ENCODE measurements at regions not wholly inside any gene's neighbourhood (a gene's known extent, or its start where the extent isn't known, plus 50 kb on each side); places are given as distances from the start of the nearest gene placed in this dataset.
"Not testable (repeated sequence)": the region's sequence is repeated elsewhere in the genome, so short reads cannot be mapped to it uniquely, and the experiment has no call there.

GRCh38 chr5:105868038-105868780, 1802.5 kb downstream of the EFNA5 start:
- no peak overlapping the region for H3K27ac ChIP-seq
- DNase-seq (ENCODE audit: low read depth, low spot score), result no peak

- no peak for DNase-seq (ENCODE audit: low read depth, low spot score)
- no peak overlapping the region for H3K27ac ChIP-seq
Measured at GRCh38 chr5:105865834-105866233, 1804.9 kb downstream of the EFNA5 start.

DNA sequence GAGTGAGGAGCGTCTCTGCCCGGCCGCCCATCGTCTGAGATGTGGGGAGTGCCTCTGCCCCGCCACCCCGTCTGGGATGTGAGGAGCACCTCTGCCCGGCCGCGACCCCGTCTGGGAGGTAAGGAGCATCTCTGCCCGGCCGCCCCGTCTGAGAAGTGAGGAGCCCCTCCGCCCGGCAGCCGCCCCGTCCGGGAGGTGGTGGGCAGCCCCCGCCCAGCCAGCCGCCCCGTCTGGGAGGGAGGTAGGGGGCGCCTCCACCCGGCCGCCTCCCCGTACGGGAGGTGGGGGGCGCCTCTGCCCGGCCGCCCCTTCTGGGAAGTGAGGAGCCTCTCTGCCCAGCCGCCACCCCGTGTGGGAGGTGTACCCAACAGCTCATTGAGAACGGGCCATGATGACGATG, 1811.4 kb downstream of the EFNA5 start:
- not testable (repeated sequence) for DNase-seq (ENCODE audit: low read depth, low spot score); H3K27ac ChIP-seq

GRCh38 chr5:105849701-105850100, 1821.0 kb downstream of the EFNA5 start:
- DNase-seq (ENCODE audit: low read depth, low spot score), result no peak
- H3K27ac ChIP-seq, result no peak overlapping the region

DNA sequence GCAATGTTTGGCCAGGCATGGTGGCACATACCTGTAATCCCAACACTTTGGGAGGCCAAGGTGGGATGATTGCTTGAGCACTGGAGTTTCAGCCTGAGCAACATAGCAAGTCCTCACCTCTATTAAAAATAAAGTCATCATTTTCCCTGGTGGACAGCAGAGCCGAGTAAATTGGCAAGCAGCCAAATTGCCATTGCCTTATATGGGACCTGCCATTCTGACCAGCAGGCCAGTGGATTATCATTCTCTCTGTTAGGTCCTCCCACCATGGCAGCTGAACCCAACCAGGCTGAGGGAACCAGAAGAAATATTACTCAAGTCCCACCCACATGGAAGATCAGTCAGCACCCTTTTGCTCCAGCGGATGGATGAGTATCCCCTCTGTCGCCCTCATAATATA, 1829.9 kb downstream of the EFNA5 start:
- no peak overlapping the region for H3K27ac ChIP-seq
- no peak for DNase-seq (ENCODE audit: low read depth, low spot score)

DNA sequence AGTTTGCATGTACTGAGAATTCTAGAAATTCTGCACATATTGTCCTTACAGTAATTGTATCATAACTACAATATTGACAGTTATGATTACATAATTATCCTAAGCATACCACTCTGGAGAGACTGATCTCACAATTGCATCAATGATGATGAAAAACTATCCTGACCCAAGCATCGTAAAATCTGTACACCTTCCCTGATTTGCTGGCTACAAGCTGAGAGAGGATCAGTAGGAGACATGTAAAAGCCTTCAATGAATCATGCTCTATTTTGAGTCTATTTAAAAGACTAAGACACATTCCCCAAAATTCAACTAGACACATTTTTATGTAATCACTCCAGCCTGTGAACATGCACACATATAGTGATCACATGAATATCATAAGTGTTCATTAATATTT, 1833.8 kb downstream of the EFNA5 start:
- H3K27ac ChIP-seq, result no peak overlapping the region
- DNase-seq (ENCODE audit: low read depth, low spot score), result no peak

DNA sequence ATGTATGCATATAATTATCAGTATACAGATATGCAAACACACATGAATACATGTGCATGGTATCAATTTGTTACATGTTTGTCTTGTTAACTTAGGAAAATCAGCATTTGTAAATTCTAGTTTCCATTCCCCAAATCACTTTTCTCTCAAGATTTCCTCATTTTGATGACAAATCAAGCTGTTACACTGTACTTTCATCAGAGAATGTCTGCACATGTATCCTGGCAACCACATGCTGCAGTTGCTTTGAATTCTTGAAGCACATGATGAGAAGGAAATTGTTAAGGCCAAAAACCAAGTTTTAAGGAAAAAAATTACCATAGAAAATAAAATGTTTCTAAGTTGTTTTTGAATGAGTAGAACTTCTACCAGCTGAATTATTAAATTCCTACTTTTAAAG, 1834.5 kb downstream of the EFNA5 start:
- H3K27ac ChIP-seq, result no peak overlapping the region
- DNase-seq (ENCODE audit: low read depth, low spot score), result no peak

DNA sequence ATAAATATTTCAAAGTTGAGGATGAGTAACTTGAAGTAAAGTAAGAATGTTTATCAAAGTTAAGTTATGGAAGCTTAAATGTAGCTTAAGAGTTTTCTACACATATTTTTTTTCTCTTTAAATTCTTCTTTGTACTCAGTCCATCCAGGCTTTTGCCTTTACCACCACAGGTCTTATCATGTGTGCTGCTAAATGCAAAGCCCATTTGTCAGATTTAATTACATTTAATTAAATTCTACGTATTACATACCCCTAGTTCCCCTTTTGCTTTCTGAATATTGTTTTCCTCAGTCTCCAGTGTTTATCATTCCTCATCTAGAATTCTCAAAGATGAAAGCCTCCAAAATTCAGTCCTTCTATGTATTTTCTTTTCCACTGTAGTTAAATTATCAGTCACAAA, 1841.9 kb downstream of the EFNA5 start:
- no peak for DNase-seq (ENCODE audit: low read depth, low spot score)
- H3K27ac ChIP-seq, result no peak overlapping the region

DNA sequence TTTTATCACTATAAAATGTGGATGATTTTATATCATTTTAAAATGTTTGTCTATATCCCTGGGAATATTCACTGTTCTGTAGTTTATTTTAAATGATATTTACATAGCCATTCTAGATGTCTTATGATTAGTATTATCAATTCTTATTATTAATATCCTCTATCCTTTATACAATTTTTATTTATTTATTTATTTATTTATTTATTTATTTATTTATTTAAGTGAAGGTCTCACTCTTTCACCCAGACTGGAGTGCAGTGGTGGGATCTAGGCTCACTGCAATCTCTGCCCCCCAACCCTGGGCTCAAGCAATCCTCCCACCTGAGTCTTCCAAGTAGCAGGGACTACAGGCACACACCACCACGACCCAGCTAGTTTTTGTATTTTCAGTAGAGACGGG, 1848.9 kb downstream of the EFNA5 start:
- DNase-seq (ENCODE audit: low read depth, low spot score), result no peak
- H3K27ac ChIP-seq, result no peak overlapping the region

- no peak for DNase-seq (ENCODE audit: low read depth, low spot score)
- no peak overlapping the region for H3K27ac ChIP-seq
Measured at GRCh38 chr5:105817914-105818313, 1852.8 kb downstream of the EFNA5 start.

GRCh38 chr5:105817416-105817815, 1853.3 kb downstream of the EFNA5 start:
- H3K27ac ChIP-seq, result no peak overlapping the region
- no peak for DNase-seq (ENCODE audit: low read depth, low spot score)

- DNase-seq (ENCODE audit: low read depth, low spot score), result no peak
- H3K27ac ChIP-seq, result no peak overlapping the region
Measured at GRCh38 chr5:105816961-105817360, 1853.8 kb downstream of the EFNA5 start.

GRCh38 chr5:105812304-105812703, 1858.4 kb downstream of the EFNA5 start:
- DNase-seq (ENCODE audit: low read depth, low spot score), result no peak
- no peak overlapping the region for H3K27ac ChIP-seq

- DNase-seq (ENCODE audit: low read depth, low spot score), result no peak
- no peak overlapping the region for H3K27ac ChIP-seq
Measured at GRCh38 chr5:105807951-105808350, 1862.8 kb downstream of the EFNA5 start.

DNA sequence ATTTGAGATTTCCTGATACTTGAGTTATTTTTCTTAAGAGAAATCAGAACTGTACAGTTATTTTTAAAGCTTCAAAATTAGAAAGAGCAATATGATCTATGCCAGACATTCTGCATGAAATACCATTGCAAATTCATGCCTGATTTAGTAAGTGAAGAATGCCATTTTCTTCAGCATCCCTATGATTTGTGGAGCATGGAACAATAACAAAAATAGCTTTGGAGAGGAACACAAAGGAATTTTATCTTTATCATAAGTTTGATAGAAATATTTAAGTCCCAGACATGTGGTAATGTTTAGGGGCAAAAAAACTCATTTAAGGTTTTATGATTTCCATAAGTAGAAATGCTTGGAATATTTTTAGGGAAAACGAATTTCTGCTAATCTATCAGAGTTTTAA, 1863.4 kb downstream of the EFNA5 start:
- no peak overlapping the region for H3K27ac ChIP-seq
- DNase-seq (ENCODE audit: low read depth, low spot score), result no peak

DNA sequence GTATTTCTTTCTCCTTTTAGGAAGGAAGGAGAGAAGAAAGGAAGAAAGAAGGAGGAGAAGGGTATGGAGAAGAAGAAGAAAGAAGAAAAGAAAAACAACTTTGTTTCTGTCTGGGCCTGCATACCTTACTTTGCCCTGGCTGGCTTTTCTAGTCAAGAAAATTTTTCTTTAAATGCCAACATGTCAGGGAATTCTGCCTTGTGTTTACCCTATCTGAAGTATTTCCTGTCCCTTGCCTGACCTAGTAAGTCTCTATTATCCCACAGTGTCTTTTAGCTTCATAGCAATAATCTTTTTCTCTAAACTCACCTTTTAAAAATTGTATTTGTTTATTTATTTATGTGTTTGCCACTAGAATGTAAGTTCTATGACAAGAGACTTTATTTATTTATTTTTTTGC, 1864.1 kb downstream of the EFNA5 start:
- H3K27ac ChIP-seq, result no peak overlapping the region
- no peak for DNase-seq (ENCODE audit: low read depth, low spot score)

DNA sequence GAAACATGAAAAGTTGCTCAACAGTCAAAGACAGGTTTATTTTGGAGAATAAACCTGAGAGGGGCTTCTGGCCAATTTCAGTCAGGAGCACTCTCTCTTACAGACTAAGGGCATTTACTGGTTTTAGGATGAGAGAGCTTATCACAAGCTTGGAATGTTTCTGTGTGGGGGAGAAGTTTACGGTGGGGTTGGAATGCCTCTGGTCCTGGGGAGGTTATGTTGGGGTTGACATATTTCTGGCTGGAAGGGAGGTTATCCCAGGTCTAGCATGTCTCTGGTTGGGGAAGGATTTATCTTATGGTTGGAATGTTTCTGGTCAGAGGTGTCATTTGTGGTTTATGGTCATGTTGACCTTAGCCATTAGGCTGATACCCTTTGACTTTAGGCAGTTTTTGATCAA, 1867.3 kb downstream of the EFNA5 start:
- H3K27ac ChIP-seq, result no peak overlapping the region
- DNase-seq (ENCODE audit: low read depth, low spot score), result no peak

- no peak overlapping the region for H3K27ac ChIP-seq
- DNase-seq (ENCODE audit: low read depth, low spot score), result no peak
Measured at GRCh38 chr5:105794578-105794977, 1876.2 kb downstream of the EFNA5 start.

GRCh38 chr5:105789246-105789645, 1881.5 kb downstream of the EFNA5 start:
- no peak overlapping the region for H3K27ac ChIP-seq
- no peak for DNase-seq (ENCODE audit: low read depth, low spot score)

- H3K27ac ChIP-seq, result no peak overlapping the region
- no peak for DNase-seq (ENCODE audit: low read depth, low spot score)
Measured at GRCh38 chr5:105783811-105784210, 1886.9 kb downstream of the EFNA5 start.

DNA sequence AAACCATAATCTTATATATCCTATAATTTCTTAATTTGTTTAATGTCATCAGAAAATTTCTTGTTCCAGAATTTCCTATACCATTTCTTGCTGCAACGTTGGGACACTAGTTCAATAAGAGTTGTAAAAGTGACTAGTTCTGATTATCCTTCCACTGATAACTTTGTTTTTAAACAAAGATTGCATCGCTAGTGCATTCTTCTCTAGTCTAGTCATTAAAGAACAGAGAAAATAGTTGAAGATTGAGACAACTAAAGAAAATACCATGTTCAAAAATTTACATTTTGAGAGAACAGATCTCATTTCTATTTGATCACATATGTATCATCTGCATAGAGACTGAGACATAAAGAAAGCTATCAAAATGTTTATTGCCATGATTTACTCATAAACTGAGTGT, 1888.2 kb downstream of the EFNA5 start:
- DNase-seq (ENCODE audit: low read depth, low spot score), result no peak

GRCh38 chr5:105773241-105773640, 1897.5 kb downstream of the EFNA5 start:
- no peak overlapping the region for H3K27ac ChIP-seq
- no peak for DNase-seq (ENCODE audit: low read depth, low spot score)

More for the DNA sequence above, 1888.2 kb downstream of the EFNA5 start:
- no peak overlapping the region for H3K27ac ChIP-seq

GRCh38 chr5:105767267-105767666, 1903.5 kb downstream of the EFNA5 start:
- DNase-seq (ENCODE audit: low read depth, low spot score), result no peak
- no peak overlapping the region for H3K27ac ChIP-seq
